ENCODE measurements at regions not wholly inside any gene's neighbourhood (a gene's known extent, or its start where the extent isn't known, plus 50 kb on each side); places are given as distances from the start of the nearest gene placed in this dataset.

DNA sequence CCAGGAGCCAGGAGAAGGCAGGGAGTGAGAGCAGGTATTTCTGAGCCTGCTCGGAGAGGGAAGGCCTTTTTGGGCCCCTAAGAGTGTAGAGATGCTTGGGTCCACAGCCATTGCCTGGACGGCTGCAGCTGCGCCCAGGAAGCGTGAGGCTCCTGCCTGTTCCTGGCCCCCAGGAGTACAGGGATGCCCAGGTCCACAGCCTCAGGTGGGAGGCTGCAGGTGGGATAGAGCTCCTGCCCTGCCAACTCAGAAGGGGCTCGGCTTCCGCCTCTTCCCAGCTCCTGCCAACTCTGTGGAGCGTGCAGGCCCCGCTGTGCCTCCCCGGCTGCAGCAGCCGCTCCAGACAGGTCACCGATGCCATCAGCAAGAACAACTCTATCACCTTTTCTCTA, 351.0 kb upstream of the PCDH20 start:
- no peak for TF ChIP-seq EZH2 (IDR thresholded peaks at IDR 0.05; ENCODE audit: borderline replicate concordance, low read depth, low read length, severe bottlenecking)
- no peak for TF ChIP-seq POLR2AphosphoS5 (IDR thresholded peaks at IDR 0.05; ENCODE audit: insufficient read depth, low read depth, low read length)
- TF ChIP-seq POLR2A (IDR thresholded peaks at IDR 0.05; ENCODE audit: low read depth, low read length): no peak
- TF ChIP-seq, protein P1, sequence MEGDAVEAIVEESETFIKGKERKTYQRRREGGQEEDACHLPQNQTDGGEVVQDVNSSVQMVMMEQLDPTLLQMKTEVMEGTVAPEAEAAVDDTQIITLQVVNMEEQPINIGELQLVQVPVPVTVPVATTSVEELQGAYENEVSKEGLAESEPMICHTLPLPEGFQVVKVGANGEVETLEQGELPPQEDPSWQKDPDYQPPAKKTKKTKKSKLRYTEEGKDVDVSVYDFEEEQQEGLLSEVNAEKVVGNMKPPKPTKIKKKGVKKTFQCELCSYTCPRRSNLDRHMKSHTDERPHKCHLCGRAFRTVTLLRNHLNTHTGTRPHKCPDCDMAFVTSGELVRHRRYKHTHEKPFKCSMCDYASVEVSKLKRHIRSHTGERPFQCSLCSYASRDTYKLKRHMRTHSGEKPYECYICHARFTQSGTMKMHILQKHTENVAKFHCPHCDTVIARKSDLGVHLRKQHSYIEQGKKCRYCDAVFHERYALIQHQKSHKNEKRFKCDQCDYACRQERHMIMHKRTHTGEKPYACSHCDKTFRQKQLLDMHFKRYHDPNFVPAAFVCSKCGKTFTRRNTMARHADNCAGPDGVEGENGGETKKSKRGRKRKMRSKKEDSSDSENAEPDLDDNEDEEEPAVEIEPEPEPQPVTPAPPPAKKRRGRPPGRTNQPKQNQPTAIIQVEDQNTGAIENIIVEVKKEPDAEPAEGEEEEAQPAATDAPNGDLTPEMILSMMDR (IDR thresholded peaks at IDR 0.05; ENCODE audit: extremely low read depth in 1 of 2, insufficient read depth in 1 of 2, low read depth in 1 of 2, low read length in 2 of 2): no peak
- TF ChIP-seq, protein P2, sequence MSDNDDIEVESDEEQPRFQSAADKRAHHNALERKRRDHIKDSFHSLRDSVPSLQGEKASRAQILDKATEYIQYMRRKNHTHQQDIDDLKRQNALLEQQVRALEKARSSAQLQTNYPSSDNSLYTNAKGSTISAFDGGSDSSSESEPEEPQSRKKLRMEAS (IDR thresholded peaks at IDR 0.05; ENCODE audit: insufficient read depth, insufficient read length): no peak
- TF ChIP-seq MYC (IDR thresholded peaks at IDR 0.05; ENCODE audit: low read depth, low read length): no peak
- TF ChIP-seq JUN (IDR thresholded peaks at IDR 0.05; ENCODE audit: borderline replicate concordance, insufficient read depth, insufficient read length, low read depth): no peak

Measured in endothelial cell of umbilical vein (primary cell).